ENCODE measurements at regions not wholly inside any gene's neighbourhood (a gene's known extent, or its start where the extent isn't known, plus 50 kb on each side); places are given as distances from the start of the nearest gene placed in this dataset.
"Not testable (repeated sequence)": the region's sequence is repeated elsewhere in the genome, so short reads cannot be mapped to it uniquely, and the experiment has no call there.

GRCh38 chr6:100226811-100227210, 232.8 kb upstream of the MCHR2 start:
- TF ChIP-seq, protein P1, sequence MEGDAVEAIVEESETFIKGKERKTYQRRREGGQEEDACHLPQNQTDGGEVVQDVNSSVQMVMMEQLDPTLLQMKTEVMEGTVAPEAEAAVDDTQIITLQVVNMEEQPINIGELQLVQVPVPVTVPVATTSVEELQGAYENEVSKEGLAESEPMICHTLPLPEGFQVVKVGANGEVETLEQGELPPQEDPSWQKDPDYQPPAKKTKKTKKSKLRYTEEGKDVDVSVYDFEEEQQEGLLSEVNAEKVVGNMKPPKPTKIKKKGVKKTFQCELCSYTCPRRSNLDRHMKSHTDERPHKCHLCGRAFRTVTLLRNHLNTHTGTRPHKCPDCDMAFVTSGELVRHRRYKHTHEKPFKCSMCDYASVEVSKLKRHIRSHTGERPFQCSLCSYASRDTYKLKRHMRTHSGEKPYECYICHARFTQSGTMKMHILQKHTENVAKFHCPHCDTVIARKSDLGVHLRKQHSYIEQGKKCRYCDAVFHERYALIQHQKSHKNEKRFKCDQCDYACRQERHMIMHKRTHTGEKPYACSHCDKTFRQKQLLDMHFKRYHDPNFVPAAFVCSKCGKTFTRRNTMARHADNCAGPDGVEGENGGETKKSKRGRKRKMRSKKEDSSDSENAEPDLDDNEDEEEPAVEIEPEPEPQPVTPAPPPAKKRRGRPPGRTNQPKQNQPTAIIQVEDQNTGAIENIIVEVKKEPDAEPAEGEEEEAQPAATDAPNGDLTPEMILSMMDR (IDR thresholded peaks at IDR 0.05; ENCODE audit: low read depth, low read length), result no peak
- H3K9me3 ChIP-seq (ENCODE audit: severe bottlenecking), result no peaks in the 10 kb centered on the region
- DNase-seq, result no peak
- H3K27ac ChIP-seq, result no peak overlapping the region
- H3K27me3 ChIP-seq (ENCODE audit: insufficient read depth, low read depth, severe bottlenecking), result no peaks in the 10 kb centered on the region
- no peak overlapping the region for H3K4me3 ChIP-seq (ENCODE audit: low read depth, low read length)
- no peaks in the 10 kb centered on the region for H3K36me3 ChIP-seq

- not testable (repeated sequence) for H3K4me3 ChIP-seq (ENCODE audit: low read depth, low read length); H3K27me3 ChIP-seq (ENCODE audit: insufficient read depth, low read depth, severe bottlenecking)
Measured at GRCh38 chr6:100223952-100224351, 229.9 kb upstream of the MCHR2 start.

DNA sequence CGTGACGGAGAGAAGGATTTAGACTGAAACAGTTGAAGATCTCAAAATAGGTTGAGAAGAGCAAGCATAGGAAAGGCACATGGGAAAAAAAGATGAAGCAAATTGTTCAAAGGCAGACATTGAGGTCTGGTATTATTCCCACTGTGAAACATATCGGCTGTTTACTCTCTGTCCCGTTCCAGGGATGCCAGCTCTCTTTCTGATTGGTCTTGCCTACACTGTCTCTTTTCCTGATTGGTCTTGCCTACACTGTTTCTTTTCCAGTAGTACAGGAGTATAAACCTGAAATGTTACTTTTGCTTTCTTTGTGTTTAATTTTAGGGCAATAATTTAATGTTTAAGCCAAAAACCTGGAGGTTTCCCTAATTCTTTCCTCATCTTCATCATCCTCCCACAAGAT, 226.5 kb upstream of the MCHR2 start:
- TF ChIP-seq, protein P1 (IDR thresholded peaks at IDR 0.05; ENCODE audit: low read depth, low read length), result no peak
- no peaks in the 10 kb centered on the region for H3K27me3 ChIP-seq (ENCODE audit: insufficient read depth, low read depth, severe bottlenecking)
- no peak for DNase-seq

More at GRCh38 chr6:100223952-100224351, 229.9 kb upstream of the MCHR2 start:
- not testable (repeated sequence) for H3K27ac ChIP-seq; H3K36me3 ChIP-seq; H3K9me3 ChIP-seq (ENCODE audit: severe bottlenecking); DNase-seq

GRCh38 chr6:100217225-100218012, 223.4 kb upstream of the MCHR2 start:
- Histone ChIP-seq H3K36me3 (no peaks in the 10 kb centered on the region), H3K27me3 (ENCODE audit: insufficient read depth, low read depth, severe bottlenecking) (no peaks in the 10 kb centered on the region), H3K27ac (no peak overlapping the region), H3K9me3 (ENCODE audit: severe bottlenecking) (no peaks in the 10 kb centered on the region), H3K4me3 (ENCODE audit: low read depth, low read length) (no peak overlapping the region)
- TF ChIP-seq, protein P1 (IDR thresholded peaks at IDR 0.05; ENCODE audit: low read depth, low read length), result no peak
- DNase-seq, result no peak

More for the DNA sequence above, 226.5 kb upstream of the MCHR2 start:
- H3K9me3 ChIP-seq (ENCODE audit: severe bottlenecking), result no peaks in the 10 kb centered on the region
- H3K4me3 ChIP-seq (ENCODE audit: low read depth, low read length), result no peak overlapping the region
- H3K36me3 ChIP-seq, result no peaks in the 10 kb centered on the region
- no peak overlapping the region for H3K27ac ChIP-seq

- Histone ChIP-seq H3K9me3 (ENCODE audit: severe bottlenecking) (no peaks in the 10 kb centered on the region), H3K27ac (no peak overlapping the region), H3K36me3 (no peaks in the 10 kb centered on the region), H3K4me3 (ENCODE audit: low read depth, low read length) (no peak overlapping the region), H3K27me3 (ENCODE audit: insufficient read depth, low read depth, severe bottlenecking) (no peaks in the 10 kb centered on the region)
- TF ChIP-seq, protein P1 (IDR thresholded peaks at IDR 0.05; ENCODE audit: low read depth, low read length), result no peak
- no peak for DNase-seq
Measured at GRCh38 chr6:100216760-100217159, 222.7 kb upstream of the MCHR2 start.

DNA sequence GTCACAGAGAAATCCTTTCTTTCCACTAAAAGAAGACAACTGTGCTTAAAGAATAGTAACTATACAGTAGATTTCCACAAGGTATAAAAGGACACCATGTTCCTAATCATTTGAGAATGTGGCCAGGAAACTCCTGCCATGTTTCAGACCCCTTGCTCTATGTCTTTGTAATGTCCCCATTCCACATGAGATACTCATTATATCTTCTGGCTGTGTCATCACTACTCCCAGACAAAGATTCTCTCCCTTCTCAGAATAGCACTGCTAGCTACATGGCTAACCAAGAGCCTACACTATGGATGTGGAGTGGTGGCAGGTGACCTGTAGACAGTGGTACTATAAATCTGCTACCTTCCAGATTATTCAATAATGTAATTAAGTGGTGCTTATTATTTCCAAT, 218.1 kb upstream of the MCHR2 start:
- no peak for DNase-seq
- TF ChIP-seq, protein P1 (IDR thresholded peaks at IDR 0.05; ENCODE audit: low read depth, low read length), result no peak
- H3K4me3 ChIP-seq (ENCODE audit: low read depth, low read length), result no peak overlapping the region
- no peaks in the 10 kb centered on the region for H3K36me3 ChIP-seq
- H3K9me3 ChIP-seq (ENCODE audit: severe bottlenecking), result no peaks in the 10 kb centered on the region
- no peaks in the 10 kb centered on the region for H3K27me3 ChIP-seq (ENCODE audit: insufficient read depth, low read depth, severe bottlenecking)
- no peak overlapping the region for H3K27ac ChIP-seq
